ENCODE measurements at regions not wholly inside any gene's neighbourhood (a gene's known extent, or its start where the extent isn't known, plus 50 kb on each side); places are given as distances from the start of the nearest gene placed in this dataset.

DNA sequence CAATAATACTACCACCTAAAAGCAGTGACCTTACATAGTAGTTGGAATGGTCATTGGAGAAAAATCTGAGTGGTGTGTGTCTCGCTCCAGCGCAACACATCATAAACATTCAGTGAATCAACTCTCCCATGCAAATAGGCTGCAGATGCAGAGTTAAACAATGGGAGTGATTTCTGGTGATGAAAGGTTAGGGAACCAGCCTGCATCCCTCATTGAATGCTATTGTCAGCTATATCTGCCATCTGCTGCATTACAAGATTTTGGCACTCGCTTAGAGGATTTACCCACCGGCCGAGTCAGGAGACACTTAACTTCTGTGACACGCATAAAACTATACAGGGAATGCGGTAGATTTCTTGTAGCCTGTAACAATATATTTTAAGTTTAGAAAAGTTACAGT lies 900.9 kb downstream of the FLRT2 start:
- Histone ChIP-seq H3K79me2 (ENCODE audit: insufficient read depth, low read depth) (no peaks in the 10 kb centered on the region), H3K4me1 (ENCODE audit: low read depth, poor library complexity, severe bottlenecking) (no peaks in the 10 kb centered on the region), H2AFZ (ENCODE audit: low read depth) (no peak overlapping the region), H3K9ac (no peak overlapping the region), H3K27ac (no peak overlapping the region), H3K4me3 (IDR thresholded peaks at IDR 0.05; ENCODE audit: insufficient read depth, low read depth, low read length) (no peak overlapping the region), H3K27me3 (ENCODE audit: insufficient read depth, low read depth) (no peaks in the 10 kb centered on the region), H3K36me3 (ENCODE audit: insufficient read depth) (no peaks in the 10 kb centered on the region), H4K20me1 (ENCODE audit: insufficient read depth) (no peaks in the 10 kb centered on the region), H3K4me2 (no peak overlapping the region)
- no peak for TF ChIP-seq CTCF (conservative IDR thresholded peaks at IDR 0.05; ENCODE audit: low read depth, low read length)

DNA sequence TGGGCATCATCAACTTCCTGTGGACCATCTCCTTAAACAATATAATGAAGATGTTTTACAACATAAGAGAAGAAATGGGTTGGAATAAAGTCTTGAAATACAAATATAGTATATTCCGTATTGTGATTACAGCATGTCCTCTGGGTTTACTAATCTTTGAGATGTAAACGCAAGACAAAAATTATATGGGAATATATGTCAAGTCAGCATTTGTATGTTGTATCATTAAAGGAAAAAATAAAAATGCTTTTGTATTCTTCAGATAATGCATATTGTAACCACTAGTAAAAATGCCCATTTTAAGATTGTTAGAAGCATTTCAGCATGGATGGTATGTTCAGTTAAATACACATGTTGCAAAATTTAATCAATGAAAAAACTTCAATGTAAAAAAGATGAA lies 893.3 kb downstream of the FLRT2 start:
- H3K36me3 ChIP-seq (ENCODE audit: insufficient read depth): no peaks in the 10 kb centered on the region
- no peaks in the 10 kb centered on the region for H4K20me1 ChIP-seq (ENCODE audit: insufficient read depth)
- H3K4me2 ChIP-seq: no peak overlapping the region
- H3K4me1 ChIP-seq (ENCODE audit: low read depth, poor library complexity, severe bottlenecking): no peaks in the 10 kb centered on the region
- H3K9ac ChIP-seq: no peak overlapping the region
- H3K4me3 ChIP-seq (IDR thresholded peaks at IDR 0.05; ENCODE audit: insufficient read depth, low read depth, low read length): no peak overlapping the region
- no peaks in the 10 kb centered on the region for H3K79me2 ChIP-seq (ENCODE audit: insufficient read depth, low read depth)
- no peak overlapping the region for H3K27ac ChIP-seq
- no peaks in the 10 kb centered on the region for H3K27me3 ChIP-seq (ENCODE audit: insufficient read depth, low read depth)
- no peak overlapping the region for H2AFZ ChIP-seq (ENCODE audit: low read depth)
- no peak for TF ChIP-seq CTCF (conservative IDR thresholded peaks at IDR 0.05; ENCODE audit: low read depth, low read length)

- no peaks in the 10 kb centered on the region for H3K79me2 ChIP-seq (ENCODE audit: insufficient read depth, low read depth)
- no peaks in the 10 kb centered on the region for H3K36me3 ChIP-seq (ENCODE audit: insufficient read depth)
- H2AFZ ChIP-seq (ENCODE audit: low read depth): no peak overlapping the region
- H3K9ac ChIP-seq: no peak overlapping the region
- no peaks in the 10 kb centered on the region for H4K20me1 ChIP-seq (ENCODE audit: insufficient read depth)
- no peaks in the 10 kb centered on the region for H3K4me1 ChIP-seq (ENCODE audit: low read depth, poor library complexity, severe bottlenecking)
- no peak for TF ChIP-seq CTCF (conservative IDR thresholded peaks at IDR 0.05; ENCODE audit: low read depth, low read length)
- H3K27ac ChIP-seq: no peak overlapping the region
- H3K27me3 ChIP-seq (ENCODE audit: insufficient read depth, low read depth): no peaks in the 10 kb centered on the region
- no peak overlapping the region for H3K4me3 ChIP-seq (IDR thresholded peaks at IDR 0.05; ENCODE audit: insufficient read depth, low read depth, low read length)
- no peak overlapping the region for H3K4me2 ChIP-seq
Observed at GRCh38 chr14:86420131-86420530, 890.2 kb downstream of the FLRT2 start.

GRCh38 chr14:86414146-86414545 lies 884.2 kb downstream of the FLRT2 start:
- Histone ChIP-seq H4K20me1 (ENCODE audit: insufficient read depth) (no peaks in the 10 kb centered on the region), H2AFZ (ENCODE audit: low read depth) (no peak overlapping the region), H3K4me2 (no peak overlapping the region), H3K27ac (no peak overlapping the region), H3K36me3 (ENCODE audit: insufficient read depth) (no peaks in the 10 kb centered on the region), H3K9ac (no peak overlapping the region), H3K79me2 (ENCODE audit: insufficient read depth, low read depth) (no peaks in the 10 kb centered on the region), H3K27me3 (ENCODE audit: insufficient read depth, low read depth) (no peaks in the 10 kb centered on the region), H3K4me1 (ENCODE audit: low read depth, poor library complexity, severe bottlenecking) (no peaks in the 10 kb centered on the region), H3K4me3 (IDR thresholded peaks at IDR 0.05; ENCODE audit: insufficient read depth, low read depth, low read length) (no peak overlapping the region)
- TF ChIP-seq CTCF (conservative IDR thresholded peaks at IDR 0.05; ENCODE audit: low read depth, low read length): no peak

Data from KMS-11 (cell line).